T-cell (primary cell): ENCODE measurements at regions not wholly inside any gene's neighbourhood (a gene's known extent, or its start where the extent isn't known, plus 50 kb on each side); places are given as distances from the start of the nearest gene placed in this dataset.

Experiments used
- ATAC-seq, 4 experiments: fragments of 200-7000 bp in 3 of 4; fragments of 150-1000 bp in 1 of 4; cut with Tn5 transposase; replicated peaks in 1 of 4; 1 replicate in 3 of 4; 2 replicates in 1 of 4; pipeline ENCODE4 v1.10.0; 2021; ENCODE audit warnings: moderate library complexity in 3 of 4, mild to moderate bottlenecking in 2 of 4, moderate number of reproducible peaks in 1 of 4
- CTCF ChIA-PET, 2 donors: fragments of 300-600 bp; sonication (Branson Sonifier 250); formaldehyde crosslinking; loops; one replicate each; lab custom pipeline; 2022; ENCODE audit warnings: antibody characterized with exemption in 2 of 2; lab: Charles Lee
- POLR2A ChIA-PET, 2 donors: fragments of 300-600 bp; sonication (Branson Sonifier 250); formaldehyde crosslinking; loops; one replicate each; lab custom pipeline; 2022; ENCODE audit warnings: antibody characterized with exemption in 2 of 2; lab: Charles Lee
- DNase-seq, 35 experiments: peaks; one replicate each; pipeline versions ENCODE4 v3.0.0 to v3.0.0-alpha.2; 2013 to 2023
- H3K27ac ChIP-seq: one replicate; pipeline ENCODE4 v1.5.1; 2013; ENCODE audit warnings: low read length
- H3K27me3 ChIP-seq, 2 experiments: replicated peaks in 1 of 2; 1 replicate in 1 of 2; 2 replicates in 1 of 2; pipeline versions ENCODE4 v1.6.1 to v1.7.0; 2013; ENCODE audit warnings: low read length in 1 of 2, mixed read lengths in 1 of 2; ENCODE audit not compliant: control insufficient read depth in 2 of 2, insufficient read depth in 2 of 2; ENCODE audit errors: extremely low read depth in 1 of 2
- H3K36me3 ChIP-seq, 2 donors: 1 replicate in 1 of 2; 2 replicates in 1 of 2; pipeline versions ENCODE4 v1.6.1 to v1.7.0; 2013; ENCODE audit warnings: low read length in 1 of 2; ENCODE audit not compliant: control insufficient read depth in 2 of 2, insufficient read depth in 1 of 2; ENCODE audit errors: extremely low read depth in 1 of 2
- H3K4me1 ChIP-seq, 2 experiments: 1 replicate in 1 of 2; 2 replicates in 1 of 2; pipeline versions ENCODE4 v1.6.1 to v1.7.0; 2013; ENCODE audit warnings: low read length in 2 of 2, mixed read lengths in 1 of 2; ENCODE audit not compliant: insufficient read depth in 2 of 2, control insufficient read depth in 1 of 2; ENCODE audit errors: extremely low read depth in 1 of 2
- H3K4me3 ChIP-seq, 2 donors: 1 replicate in 1 of 2; 2 replicates in 1 of 2; pipeline versions ENCODE4 v1.5.1 to v1.7.0; 2013; ENCODE audit warnings: mild to moderate bottlenecking in 2 of 2, low read length in 1 of 2, moderate library complexity in 1 of 2; ENCODE audit not compliant: control insufficient read depth in 1 of 2; ENCODE audit errors: extremely low read depth in 1 of 2
- H3K9me3 ChIP-seq: 2 replicates; pipeline ENCODE4 v1.7.0; 2013
- H3K27ac Mint-ChIP-seq, 2 donors: one replicate each; pipeline ENCODE4 v1.8.0; 2020 to 2021; ENCODE audit warnings: mild to moderate bottlenecking in 2 of 2, mixed read lengths in 2 of 2
- H3K27me3 Mint-ChIP-seq, 2 donors: one replicate each; pipeline ENCODE4 v1.8.0; 2021 to 2022; ENCODE audit warnings: mixed read lengths in 2 of 2
- H3K36me3 Mint-ChIP-seq: one replicate; pipeline ENCODE4 v1.8.0; 2021; ENCODE audit warnings: mixed read lengths
- H3K4me1 Mint-ChIP-seq, 3 donors: one replicate each; pipeline ENCODE4 v1.8.0; 2020 to 2022; ENCODE audit warnings: mixed read lengths in 3 of 3, mild to moderate bottlenecking in 1 of 3
- H3K4me3 Mint-ChIP-seq, 3 donors: one replicate each; pipeline ENCODE4 v1.8.0; 2020 to 2022; ENCODE audit warnings: mild to moderate bottlenecking in 3 of 3, mixed read lengths in 3 of 3, moderate library complexity in 3 of 3
- H3K9me3 Mint-ChIP-seq, 3 donors: one replicate each; pipeline ENCODE4 v1.8.0; 2020 to 2022; ENCODE audit warnings: mixed read lengths in 3 of 3
- WGBS: methylation state at CpG from one replicate; pipeline ENCODE4 v1.1.5; 2013; ENCODE audit warnings: missing lambda C conversion rate; ENCODE audit not compliant: insufficient coverage; 5-methylcytosine and 5-hydroxymethylcytosine counted together

- no peaks in the 10 kb centered on the region for H3K36me3 ChIP-seq
- H3K9me3 ChIP-seq: no peaks in the 10 kb centered on the region
- no peak overlapping the region for H3K4me3 Mint-ChIP-seq
- WGBS: 94% methylated on average over 4 of the region's 6 CpGs
- H3K27ac Mint-ChIP-seq: no peak overlapping the region
- DNase-seq (no peak), ATAC-seq (no peak)
- H3K27me3 Mint-ChIP-seq: peaks cover 39 to 44% of the 10 kb centered on the region in 2 donors
- peaks cover 2 to 39% of the 10 kb centered on the region in 2 experiments for H3K27me3 ChIP-seq
- H3K4me1 ChIP-seq: no peaks in the 10 kb centered on the region
- H3K4me1 Mint-ChIP-seq: no peaks in the 10 kb centered on the region
- POLR2A ChIA-PET: no interaction called here
- no peaks in the 10 kb centered on the region for H3K9me3 Mint-ChIP-seq
- H3K27ac ChIP-seq: no peak overlapping the region
- no peaks in the 10 kb centered on the region for H3K36me3 Mint-ChIP-seq
- H3K4me3 ChIP-seq: no peak overlapping the region
- CTCF ChIA-PET: no interaction called here
Measured at GRCh38 chr12:113666223-113666622, 194.6 kb upstream of the LHX5 start.

- Mint-ChIP-seq H3K36me3 (no peaks in the 10 kb centered on the region), H3K27ac (no peak overlapping the region), H3K4me3 (no peak overlapping the region), H3K4me1 (no peaks in the 10 kb centered on the region), H3K27me3 (peaks cover 34 to 42% of the 10 kb centered on the region in 2 donors), H3K9me3 (no peaks in the 10 kb centered on the region)
- ChIA-PET POLR2A (no interaction called here), CTCF (no interaction called here)
- Histone ChIP-seq H3K9me3 (no peaks in the 10 kb centered on the region), H3K27me3 (peaks cover 0 to 39% of the 10 kb centered on the region in 2 experiments), H3K27ac (no peak overlapping the region), H3K36me3 (no peaks in the 10 kb centered on the region), H3K4me1 (no peaks in the 10 kb centered on the region), H3K4me3 (no peak overlapping the region)
- DNase-seq (no peak), ATAC-seq (no peak)
- WGBS: 68% methylated on average over 4 of the region's 4 CpGs
Measured at GRCh38 chr12:113665457-113665856, 193.8 kb upstream of the LHX5 start.

- no peak overlapping the region for H3K4me3 ChIP-seq
- DNase-seq (no peak), ATAC-seq (no peak)
- H3K27ac Mint-ChIP-seq: no peak overlapping the region
- no peaks in the 10 kb centered on the region for H3K4me1 Mint-ChIP-seq
- H3K27me3 ChIP-seq: peaks cover 0 to 27% of the 10 kb centered on the region in 2 experiments
- H3K9me3 Mint-ChIP-seq: no peaks in the 10 kb centered on the region
- H3K27ac ChIP-seq: no peak overlapping the region
- 40% methylated on average over 3 of the region's 6 CpGs for WGBS
- no peak overlapping the region for H3K4me3 Mint-ChIP-seq
- no peaks in the 10 kb centered on the region for H3K4me1 ChIP-seq
- CTCF ChIA-PET: no interaction called here
- H3K36me3 Mint-ChIP-seq: no peaks in the 10 kb centered on the region
- POLR2A ChIA-PET: no interaction called here
- H3K36me3 ChIP-seq: no peaks in the 10 kb centered on the region
- H3K9me3 ChIP-seq: no peaks in the 10 kb centered on the region
- H3K27me3 Mint-ChIP-seq: peaks cover 27 to 31% of the 10 kb centered on the region in 2 donors
Measured at GRCh38 chr12:113664224-113664681, 192.6 kb upstream of the LHX5 start.

- Mint-ChIP-seq H3K4me3 (no peak overlapping the region), H3K9me3 (no peaks in the 10 kb centered on the region), H3K27me3 (peaks cover 27% of the 10 kb centered on the region in 2 donors), H3K4me1 (no peaks in the 10 kb centered on the region), H3K36me3 (no peaks in the 10 kb centered on the region), H3K27ac (no peak overlapping the region)
- Histone ChIP-seq H3K4me3 (no peak overlapping the region), H3K4me1 (no peaks in the 10 kb centered on the region), H3K9me3 (no peaks in the 10 kb centered on the region), H3K36me3 (no peaks in the 10 kb centered on the region), H3K27ac (no peak overlapping the region), H3K27me3 (peaks cover 0 to 27% of the 10 kb centered on the region in 2 experiments)
- ChIA-PET CTCF (no interaction called here), POLR2A (no interaction called here)
- 85% methylated on average over 6 of the region's 10 CpGs for WGBS
- DNase-seq: no peak
- ATAC-seq: no peak
Measured at GRCh38 chr12:113663396-113663795, 191.7 kb upstream of the LHX5 start.

GRCh38 chr12:113660936-113661335, 189.3 kb upstream of the LHX5 start:
- Mint-ChIP-seq H3K4me1 (no peaks in the 10 kb centered on the region), H3K9me3 (peaks cover 0 to 4% (median 3%) of the 10 kb centered on the region in 3 donors), H3K27ac (no peak overlapping the region), H3K36me3 (no peaks in the 10 kb centered on the region), H3K4me3 (no peak overlapping the region), H3K27me3 (peaks cover 12 to 15% of the 10 kb centered on the region in 2 donors)
- 65% methylated on average over 2 of the region's 2 CpGs for WGBS
- ChIA-PET CTCF (no interaction called here), POLR2A (no interaction called here)
- no peaks in the 10 kb centered on the region for H3K9me3 ChIP-seq
- H3K27me3 ChIP-seq: peaks cover 0 to 9% of the 10 kb centered on the region in 2 experiments
- ATAC-seq: no peak
- no peak overlapping the region for H3K27ac ChIP-seq
- H3K36me3 ChIP-seq: no peaks in the 10 kb centered on the region
- H3K4me1 ChIP-seq: no peaks in the 10 kb centered on the region
- no peak for DNase-seq
- H3K4me3 ChIP-seq: no peak overlapping the region

- H3K27ac Mint-ChIP-seq: no peak overlapping the region
- no peaks in the 10 kb centered on the region for H3K36me3 Mint-ChIP-seq
- Histone ChIP-seq H3K4me1 (no peaks in the 10 kb centered on the region), H3K27ac (no peak overlapping the region), H3K4me3 (no peak overlapping the region), H3K36me3 (no peaks in the 10 kb centered on the region), H3K27me3 (peaks cover 0 to 4% of the 10 kb centered on the region in 2 experiments), H3K9me3 (no peaks in the 10 kb centered on the region)
- DNase-seq: no peak
- H3K4me3 Mint-ChIP-seq: no peak overlapping the region
- H3K4me1 Mint-ChIP-seq: no peaks in the 10 kb centered on the region
- 80% methylated on average over 1 of the region's 5 CpGs for WGBS
- ATAC-seq: no peak
- POLR2A ChIA-PET: no interaction called here
- peaks cover 4 to 8% of the 10 kb centered on the region in 2 donors for H3K27me3 Mint-ChIP-seq
- peaks cover 3 to 4% (median 4%) of the 10 kb centered on the region in 3 donors for H3K9me3 Mint-ChIP-seq
- CTCF ChIA-PET: no interaction called here
Measured at GRCh38 chr12:113659416-113659815, 187.7 kb upstream of the LHX5 start.

- CTCF ChIA-PET: no interaction called here
- ATAC-seq: no peak
- no peak for DNase-seq
- H3K4me1 Mint-ChIP-seq: no peaks in the 10 kb centered on the region
- WGBS: 93% methylated on average over 3 of the region's 6 CpGs
- H3K4me1 ChIP-seq: no peaks in the 10 kb centered on the region
- peaks cover 4 to 8% of the 10 kb centered on the region in 2 donors for H3K27me3 Mint-ChIP-seq
- H3K36me3 Mint-ChIP-seq: no peaks in the 10 kb centered on the region
- no peaks in the 10 kb centered on the region for H3K9me3 ChIP-seq
- H3K36me3 ChIP-seq: no peaks in the 10 kb centered on the region
- POLR2A ChIA-PET: no interaction called here
- H3K27ac Mint-ChIP-seq: no peak overlapping the region
- H3K4me3 ChIP-seq: no peak overlapping the region
- H3K4me3 Mint-ChIP-seq: no peak overlapping the region
- H3K27ac ChIP-seq: no peak overlapping the region
- H3K27me3 ChIP-seq: peaks cover 0 to 4% of the 10 kb centered on the region in 2 experiments
- H3K9me3 Mint-ChIP-seq: peaks cover 3 to 4% (median 4%) of the 10 kb centered on the region in 3 donors
Measured at GRCh38 chr12:113659015-113659414, 187.3 kb upstream of the LHX5 start.
